ENCODE measurements at regions not wholly inside any gene's neighbourhood (a gene's known extent, or its start where the extent isn't known, plus 50 kb on each side); places are given as distances from the start of the nearest gene placed in this dataset.

GRCh38 chr6:119542037-119542436, 192.5 kb upstream of the MAN1A1 start:
- TF ChIP-seq POLR2A (IDR thresholded peaks at IDR 0.05; ENCODE audit: control extremely low read depth in 1 of 2, low read depth in 2 of 2, low read length in 2 of 2) (no peak), BRCA1 (IDR thresholded peaks at IDR 0.05; ENCODE audit: low read depth, low read length) (no peak), POLR2AphosphoS5 (IDR thresholded peaks at IDR 0.05; ENCODE audit: low read depth, low read length) (no peak), CTCF (IDR thresholded peaks at IDR 0.05; ENCODE audit: control extremely low read depth in 1 of 3, insufficient read depth in 1 of 3, low read depth in 1 of 3, low read length in 3 of 3) (no peak), RBBP5 (IDR thresholded peaks at IDR 0.05; ENCODE audit: borderline replicate concordance, low read depth, low read length) (no peak), EP300 (IDR thresholded peaks at IDR 0.05; ENCODE audit: borderline replicate concordance in 1 of 2, low read depth in 2 of 2, low read length in 2 of 2) (no peak), MAX (IDR thresholded peaks at IDR 0.05) (no peak), MAFK (IDR thresholded peaks at IDR 0.05; ENCODE audit: low read depth, low read length) (no peak), TEAD4 (IDR thresholded peaks at IDR 0.05; ENCODE audit: low read depth, low read length) (no peak), CHD2 (IDR thresholded peaks at IDR 0.05; ENCODE audit: low read length) (no peak), GABPA (IDR thresholded peaks at IDR 0.05; ENCODE audit: borderline replicate concordance, insufficient read depth, low read length) (no peak), SP1 (IDR thresholded peaks at IDR 0.05; ENCODE audit: low read depth, low read length) (no peak), TBP (IDR thresholded peaks at IDR 0.05; ENCODE audit: low read depth, low read length) (no peak)
